Mesodermal cell (in vitro differentiated cells): ENCODE measurements at regions not wholly inside any gene's neighbourhood (a gene's known extent, or its start where the extent isn't known, plus 50 kb on each side); places are given as distances from the start of the nearest gene placed in this dataset.
"Not testable (repeated sequence)": the region's sequence is repeated elsewhere in the genome, so short reads cannot be mapped to it uniquely, and the experiment has no call there.

Source experiments
- H3K27ac ChIP-seq: 2 replicates; pipeline ENCODE4 v1.7.0; 2013; ENCODE audit warnings: mild to moderate bottlenecking, low read depth, low read length, moderate library complexity; ENCODE audit not compliant: severe bottlenecking
- H3K36me3 ChIP-seq: 2 replicates; pipeline ENCODE4 v1.7.1; 2013; ENCODE audit warnings: mild to moderate bottlenecking, low read length, moderate library complexity; ENCODE audit not compliant: control insufficient read depth, insufficient read depth
- H3K4me1 ChIP-seq: one replicate; pipeline ENCODE4 v1.7.1; 2013; ENCODE audit warnings: mild to moderate bottlenecking, low read length; ENCODE audit not compliant: insufficient read depth, control insufficient read depth, poor library complexity, severe bottlenecking
- H3K4me3 ChIP-seq: 2 replicates; pipeline ENCODE4 v1.7.0; 2013; ENCODE audit warnings: low read length, control low read depth, mild to moderate bottlenecking; ENCODE audit not compliant: insufficient read depth, poor library complexity, severe bottlenecking; ENCODE audit errors: extremely low read depth
- H3K9me3 ChIP-seq: 2 replicates; pipeline ENCODE4 v1.7.1; 2013; ENCODE audit warnings: mild to moderate bottlenecking, low read length, moderate library complexity; ENCODE audit not compliant: control insufficient read depth
- WGBS, 2 experiments: methylation state at CpG; one replicate each; pipeline ENCODE4 v1.1.5; 2013; ENCODE audit warnings: missing lambda C conversion rate in 2 of 2; ENCODE audit not compliant: insufficient coverage in 2 of 2; 5-methylcytosine and 5-hydroxymethylcytosine counted together

GRCh38 chrX:34279866-34280560, 147.9 kb upstream of the FAM47A start:
- no peaks in the 10 kb centered on the region for H3K36me3 ChIP-seq
- no peak overlapping the region for H3K4me3 ChIP-seq
- no peaks in the 10 kb centered on the region for H3K4me1 ChIP-seq
- H3K27ac ChIP-seq = no peak overlapping the region
- WGBS, 2 experiments = 100% methylated on average over 1 of the region's 5 CpGs; no CpG with 5 or more reads in 1 of the 2 experiments
- no peaks in the 10 kb centered on the region for H3K9me3 ChIP-seq

- WGBS, 2 experiments = no CpG with 5 or more reads among the region's 1 CpG
- H3K36me3 ChIP-seq = no peaks in the 10 kb centered on the region
- H3K9me3 ChIP-seq = no peaks in the 10 kb centered on the region
- no peaks in the 10 kb centered on the region for H3K4me1 ChIP-seq
- no peak overlapping the region for H3K27ac ChIP-seq
- H3K4me3 ChIP-seq = no peak overlapping the region
These were observed 143.6 kb upstream of the FAM47A start for GRCh38 chrX:34275699-34276098.

- Histone ChIP-seq H3K4me1 (no peaks in the 10 kb centered on the region), H3K36me3 (no peaks in the 10 kb centered on the region), H3K9me3 (no peaks in the 10 kb centered on the region), H3K4me3 (no peak overlapping the region), H3K27ac (no peak overlapping the region)
- WGBS, 2 experiments = no CpG with 5 or more reads among the region's 2 CpGs
These were observed 138.3 kb upstream of the FAM47A start for GRCh38 chrX:34270434-34270833.

GRCh38 chrX:34238896-34239295, 106.8 kb upstream of the FAM47A start:
- Histone ChIP-seq H3K4me3 (no peak overlapping the region), H3K27ac (no peak overlapping the region), H3K9me3 (no peaks in the 10 kb centered on the region), H3K4me1 (no peaks in the 10 kb centered on the region), H3K36me3 (no peaks in the 10 kb centered on the region)
- 83 to 100% methylated on average over 1 of the region's 4 CpGs for WGBS, 2 experiments

- WGBS, 2 experiments = 83% methylated on average over 1 of the region's 6 CpGs; no CpG with 5 or more reads in 1 of the 2 experiments
- not testable (repeated sequence) for H3K27ac ChIP-seq, H3K36me3 ChIP-seq, H3K9me3 ChIP-seq, H3K4me3 ChIP-seq, H3K4me1 ChIP-seq
These were observed 98.0 kb upstream of the FAM47A start for GRCh38 chrX:34230156-34230555.

- no peaks in the 10 kb centered on the region for H3K36me3 ChIP-seq
- no peaks in the 10 kb centered on the region for H3K9me3 ChIP-seq
- no peak overlapping the region for H3K27ac ChIP-seq
- WGBS, 2 experiments = no CpG with 5 or more reads among the region's 2 CpGs
- no peak overlapping the region for H3K4me3 ChIP-seq
- H3K4me1 ChIP-seq = no peaks in the 10 kb centered on the region
These were observed 95.7 kb upstream of the FAM47A start for GRCh38 chrX:34227804-34228203.

- Histone ChIP-seq H3K27ac (no peak overlapping the region), H3K36me3 (no peaks in the 10 kb centered on the region), H3K9me3 (no peaks in the 10 kb centered on the region), H3K4me3 (no peak overlapping the region), H3K4me1 (no peaks in the 10 kb centered on the region)
- WGBS, 2 experiments = no CpG with 5 or more reads among the region's 3 CpGs
These were observed 91.5 kb upstream of the FAM47A start for GRCh38 chrX:34223574-34223973.

GRCh38 chrX:34218063-34218462, 85.9 kb upstream of the FAM47A start:
- no CpG with 5 or more reads among the region's 1 CpG for WGBS, 2 experiments

GRCh38 chrX:34197946-34198345, 65.8 kb upstream of the FAM47A start:
- no CpG with 5 or more reads among the region's 1 CpG for WGBS, 2 experiments
- no peaks in the 10 kb centered on the region for H3K4me1 ChIP-seq
- H3K4me3 ChIP-seq = no peak overlapping the region
- no peaks in the 10 kb centered on the region for H3K9me3 ChIP-seq
- H3K27ac ChIP-seq = no peak overlapping the region
- no peaks in the 10 kb centered on the region for H3K36me3 ChIP-seq

More at GRCh38 chrX:34218063-34218462, 85.9 kb upstream of the FAM47A start:
- Histone ChIP-seq H3K4me1 (no peaks in the 10 kb centered on the region), H3K36me3 (no peaks in the 10 kb centered on the region), H3K27ac (no peak overlapping the region), H3K9me3 (no peaks in the 10 kb centered on the region), H3K4me3 (no peak overlapping the region)
